ENCODE measurements at regions not wholly inside any gene's neighbourhood (a gene's known extent, or its start where the extent isn't known, plus 50 kb on each side); places are given as distances from the start of the nearest gene placed in this dataset.

- no peak overlapping the region for H3K27ac ChIP-seq
- H3K4me3 ChIP-seq: no peak overlapping the region
- intact Hi-C loops (cut with DNase I): no loop called here
- no peaks in the 10 kb centered on the region for H3K4me1 ChIP-seq (replicated peaks in 1 of 2)
- no peaks in the 10 kb centered on the region for H3K27me3 ChIP-seq
- no peak for TF ChIP-seq CTCF (IDR thresholded peaks at IDR 0.05)
- TF ChIP-seq POLR2A (IDR thresholded peaks at IDR 0.05): no peak
- H3K9me3 ChIP-seq (replicated peaks in 1 of 3): no peaks in the 10 kb centered on the region
- DNase-seq: no peak
- 63 to 71% (median 68%) methylated on average over 4 of the region's 4 CpGs for WGBS, 4 donors
- no peaks in the 10 kb centered on the region for H3K36me3 ChIP-seq (replicated peaks in 1 of 2)
These were observed 428.6 kb downstream of the KCNH5 start for GRCh38 chr14:62616668-62617067.

- H3K9me3 ChIP-seq (replicated peaks in 1 of 3): no peaks in the 10 kb centered on the region
- H3K27me3 ChIP-seq: no peaks in the 10 kb centered on the region
- DNase-seq: no peak
- H3K4me3 ChIP-seq: no peak overlapping the region
- intact Hi-C loops (cut with DNase I): no loop called here
- 48 to 60% (median 54%) methylated on average over 5 of the region's 5 CpGs for WGBS, 4 donors
- no peak overlapping the region for H3K27ac ChIP-seq
- no peak for TF ChIP-seq CTCF (IDR thresholded peaks at IDR 0.05)
- TF ChIP-seq POLR2A (IDR thresholded peaks at IDR 0.05): no peak
- no peaks in the 10 kb centered on the region for H3K36me3 ChIP-seq (replicated peaks in 1 of 2)
- no peaks in the 10 kb centered on the region for H3K4me1 ChIP-seq (replicated peaks in 1 of 2)
These were observed 418.8 kb downstream of the KCNH5 start for GRCh38 chr14:62626416-62626815.

GRCh38 chr14:62629176-62629725 is 416.0 kb downstream of the KCNH5 start:
- TF ChIP-seq POLR2A (IDR thresholded peaks at IDR 0.05): no peak
- 49 to 60% (median 58%) methylated on average over 9 of the region's 9 CpGs for WGBS, 4 donors
- Histone ChIP-seq H3K36me3 (replicated peaks in 1 of 2) (no peaks in the 10 kb centered on the region), H3K27ac (no peak overlapping the region), H3K4me1 (replicated peaks in 1 of 2) (no peaks in the 10 kb centered on the region), H3K27me3 (no peaks in the 10 kb centered on the region), H3K4me3 (no peak overlapping the region), H3K9me3 (replicated peaks in 1 of 3) (no peaks in the 10 kb centered on the region)
- no peak for DNase-seq
- intact Hi-C loops (cut with DNase I): no loop called here

GRCh38 chr14:62631176-62631575 is 414.1 kb downstream of the KCNH5 start:
- Histone ChIP-seq H3K27me3 (no peaks in the 10 kb centered on the region), H3K4me3 (no peak overlapping the region), H3K9me3 (replicated peaks in 1 of 3) (no peaks in the 10 kb centered on the region), H3K27ac (no peak overlapping the region), H3K4me1 (replicated peaks in 1 of 2) (no peaks in the 10 kb centered on the region), H3K36me3 (replicated peaks in 1 of 2) (no peaks in the 10 kb centered on the region)
- TF ChIP-seq CTCF (IDR thresholded peaks at IDR 0.05) (no peak), POLR2A (IDR thresholded peaks at IDR 0.05) (no peak)
- WGBS, 4 donors: 65 to 80% (median 74%) methylated on average over 3 of the region's 3 CpGs
- no peak for DNase-seq
- intact Hi-C loops (cut with DNase I): no loop called here

- TF ChIP-seq POLR2A (IDR thresholded peaks at IDR 0.05): no peak
- no peak for TF ChIP-seq CTCF (IDR thresholded peaks at IDR 0.05)
- H3K4me3 ChIP-seq: no peak overlapping the region
- no peaks in the 10 kb centered on the region for H3K27me3 ChIP-seq
- intact Hi-C loops (cut with DNase I): no loop called here
- no peaks in the 10 kb centered on the region for H3K9me3 ChIP-seq (replicated peaks in 1 of 3)
- DNase-seq: no peak
- H3K36me3 ChIP-seq (replicated peaks in 1 of 2): no peaks in the 10 kb centered on the region
- 73 to 84% (median 82%) methylated on average over 4 of the region's 4 CpGs for WGBS, 4 donors
- H3K4me1 ChIP-seq (replicated peaks in 1 of 2): no peaks in the 10 kb centered on the region
- no peak overlapping the region for H3K27ac ChIP-seq
These were observed 412.5 kb downstream of the KCNH5 start for GRCh38 chr14:62632771-62633170.

Measured in adrenal gland (tissue), 9 donors.